IMR-90 (cell line): ENCODE measurements at regions not wholly inside any gene's neighbourhood (a gene's known extent, or its start where the extent isn't known, plus 50 kb on each side); places are given as distances from the start of the nearest gene placed in this dataset.

Experiments
- ATAC-seq: fragments of 200-7000 bp; cut with Tn5 transposase; 2 replicates; pipeline ENCODE4 v1.9.1; 2020; ENCODE audit warnings: low read depth, mild to moderate bottlenecking, moderate library complexity
- BruUV-seq: library from RNA; stranded (reverse); fragments of 400-500 nt; replicated peaks from 2 replicates; lab custom pipeline; 2021; lab: Mats Ljungman, UMichigan
- CTCF ChIA-PET: fragments of 300-600 bp; formaldehyde crosslinking; extraction: SDS; loops from one replicate; lab custom pipeline; 2021; ENCODE audit warnings: antibody characterized with exemption; lab: Yijun Ruan, JAX
- POLR2A ChIA-PET: fragments of 300-600 bp; sonication (Branson Sonifier 250); formaldehyde crosslinking; loops from one replicate; lab custom pipeline; 2022; ENCODE audit warnings: antibody characterized with exemption; ENCODE audit not compliant: unreplicated experiment; lab: Charles Lee
- DNase-seq: peaks from one replicate; pipeline ENCODE4 v3.0.0; 2013
- H2AFZ ChIP-seq: replicated peaks from 2 replicates; pipeline ENCODE3; 2013; ENCODE audit warnings: low read length, mild to moderate bottlenecking; ENCODE audit not compliant: poor library complexity
- H2AK5ac ChIP-seq: 2 replicates; pipeline ENCODE4 v1.6.1; 2013; ENCODE audit warnings: low read depth, low read length, inconsistent platforms
- H2AK9ac ChIP-seq: replicated peaks from 2 replicates; pipeline ENCODE3; 2013; ENCODE audit warnings: mild to moderate bottlenecking, low read depth, low read length, moderate library complexity; ENCODE audit not compliant: poor library complexity
- H2BK120ac ChIP-seq: 2 replicates; pipeline ENCODE4 v1.6.1; 2013; ENCODE audit warnings: low read depth, low read length, inconsistent platforms
- H2BK15ac ChIP-seq: 3 replicates; pipeline ENCODE4 v1.6.1; 2013; ENCODE audit warnings: low read depth, low read length, inconsistent platforms
- H2BK20ac ChIP-seq: 2 replicates; pipeline ENCODE4 v1.6.1; 2013; ENCODE audit warnings: low read depth, mild to moderate bottlenecking, inconsistent platforms, low read length, moderate library complexity
- H2BK5ac ChIP-seq: 2 replicates; pipeline ENCODE4 v1.6.1; 2013; ENCODE audit warnings: mild to moderate bottlenecking, low read depth, low read length, inconsistent platforms; ENCODE audit not compliant: poor library complexity, severe bottlenecking
- H3K14ac ChIP-seq: replicated peaks from 2 replicates; pipeline ENCODE4 v1.6.1; 2013; ENCODE audit warnings: low read depth, low read length, inconsistent platforms
- H3K18ac ChIP-seq: 2 replicates; pipeline ENCODE4 v1.6.1; 2013; ENCODE audit warnings: low read depth, low read length, control low read depth
- H3K23ac ChIP-seq: 2 replicates; pipeline ENCODE4 v1.6.1; 2013; ENCODE audit warnings: low read depth, low read length, inconsistent platforms
- H3K27ac ChIP-seq: 2 replicates; pipeline ENCODE4 v1.5.1; 2013; ENCODE audit warnings: mild to moderate bottlenecking, control low read depth, low read length; ENCODE audit not compliant: insufficient read depth
- H3K27me3 ChIP-seq: 2 replicates; pipeline ENCODE4 v1.6.1; 2013; ENCODE audit warnings: low read length; ENCODE audit not compliant: control insufficient read depth, insufficient read depth
- H3K36me3 ChIP-seq: 2 replicates; pipeline ENCODE4 v1.6.1; 2013; ENCODE audit warnings: low read length, mixed read lengths; ENCODE audit not compliant: control insufficient read depth, insufficient read depth
- H3K4ac ChIP-seq: 2 replicates; pipeline ENCODE4 v1.6.1; 2013; ENCODE audit warnings: low read depth, low read length, inconsistent platforms
- H3K4me1 ChIP-seq: 2 replicates; pipeline ENCODE4 v1.6.1; 2013; ENCODE audit warnings: low read length, mixed read lengths; ENCODE audit not compliant: control insufficient read depth, insufficient read depth
- H3K4me2 ChIP-seq: 2 replicates; pipeline ENCODE4 v1.6.1; 2013; ENCODE audit warnings: low read depth, mild to moderate bottlenecking, control low read depth, low read length, moderate library complexity
- H3K4me3 ChIP-seq: 2 replicates; pipeline ENCODE4 v1.5.1; 2013; ENCODE audit warnings: low read depth, mild to moderate bottlenecking, control low read depth, low read length, moderate library complexity; ENCODE audit not compliant: insufficient read depth
- H3K56ac ChIP-seq: 2 replicates; pipeline ENCODE4 v1.6.1; 2013; ENCODE audit warnings: low read length, inconsistent platforms; ENCODE audit not compliant: insufficient read depth; ENCODE audit errors: extremely low read depth
- H3K79me1 ChIP-seq, 2 experiments: 2 replicates each; pipeline ENCODE4 v1.6.1; 2013; ENCODE audit warnings: low read length in 2 of 2, inconsistent platforms in 1 of 2, low read depth in 1 of 2
- H3K9ac ChIP-seq: 2 replicates; pipeline ENCODE4 v1.6.1; 2013; ENCODE audit warnings: low read depth, low read length, control low read depth
- H3K9me1 ChIP-seq: 2 replicates; pipeline ENCODE4 v1.6.1; 2013; ENCODE audit warnings: low read length, inconsistent platforms; ENCODE audit not compliant: insufficient read depth
- H3K9me3 ChIP-seq: 2 replicates; pipeline ENCODE4 v1.6.1; 2013; ENCODE audit warnings: low read length; ENCODE audit not compliant: control insufficient read depth, insufficient read depth
- H4K20me1 ChIP-seq: 2 replicates; pipeline ENCODE4 v1.6.1; 2013; ENCODE audit warnings: low read length, inconsistent platforms; ENCODE audit not compliant: insufficient read depth
- H4K5ac ChIP-seq: 2 replicates; pipeline ENCODE4 v1.6.1; 2013; ENCODE audit warnings: mild to moderate bottlenecking, low read depth, low read length, control low read depth
- H4K8ac ChIP-seq, 2 experiments: 2 replicates each; pipeline ENCODE4 v1.6.1; 2013; ENCODE audit warnings: low read depth in 2 of 2, low read length in 2 of 2, control low read depth in 1 of 2, inconsistent platforms in 1 of 2
- H4K91ac ChIP-seq: 2 replicates; pipeline ENCODE4 v1.6.1; 2013; ENCODE audit warnings: low read depth, low read length, inconsistent platforms; ENCODE audit not compliant: insufficient read depth
- BHLHE40 ChIP-seq: fragments of 150-350 bp; IDR thresholded peaks from 2 replicates; pipeline ENCODE4 v1.6.1; 2016; ENCODE audit warnings: mild to moderate bottlenecking, low read depth, low read length
- CEBPB ChIP-seq: IDR thresholded peaks from 2 replicates; pipeline ENCODE4 v1.6.1; 2012; ENCODE audit warnings: low read depth, low read length, improper control_type of control experiment
- CHD1 ChIP-seq: IDR thresholded peaks from 2 replicates; pipeline ENCODE4 v1.6.1; 2012; ENCODE audit warnings: low read depth, low read length, improper control_type of control experiment
- FOS ChIP-seq: fragments of 150-350 bp; IDR thresholded peaks from 2 replicates; pipeline ENCODE4 v1.6.1; 2016; ENCODE audit warnings: low read depth, low read length
- MAFK ChIP-seq: IDR thresholded peaks from 2 replicates; pipeline ENCODE4 v1.6.1; 2012; ENCODE audit warnings: low read depth, low read length, improper control_type of control experiment
- MAZ ChIP-seq: IDR thresholded peaks from 2 replicates; pipeline ENCODE4 v1.6.1; 2012; ENCODE audit warnings: low read depth, mild to moderate bottlenecking, low read length, improper control_type of control experiment, moderate library complexity, borderline replicate concordance
- MXI1 ChIP-seq: IDR thresholded peaks from 2 replicates; pipeline ENCODE4 v1.6.1; 2012; ENCODE audit warnings: low read depth, mild to moderate bottlenecking, low read length, moderate library complexity, borderline replicate concordance
- NFE2L2 ChIP-seq: fragments of 150-350 bp; IDR thresholded peaks from 2 replicates; pipeline ENCODE4 v1.6.1; 2016; ENCODE audit warnings: low read depth, mild to moderate bottlenecking, low read length
- POLR2A ChIP-seq: IDR thresholded peaks from 2 replicates; pipeline ENCODE4 v1.6.1; 2012; ENCODE audit warnings: mild to moderate bottlenecking, low read depth, low read length
- RAD21 ChIP-seq: IDR thresholded peaks from 2 replicates; pipeline ENCODE4 v1.6.1; 2012; ENCODE audit warnings: low read length, improper control_type of control experiment
- RCOR1 ChIP-seq: IDR thresholded peaks from 2 replicates; pipeline ENCODE4 v1.6.1; 2012; ENCODE audit warnings: mild to moderate bottlenecking, low read length, improper control_type of control experiment; ENCODE audit not compliant: insufficient replicate concordance
- RFX5 ChIP-seq: IDR thresholded peaks from 2 replicates; pipeline ENCODE4 v1.8.0; 2012; ENCODE audit warnings: low read depth, mild to moderate bottlenecking, low read length, moderate library complexity
- SMC3 ChIP-seq: fragments of 150-350 bp; IDR thresholded peaks from 2 replicates; pipeline ENCODE4 v1.6.1; 2016; ENCODE audit warnings: low read depth, mild to moderate bottlenecking, antibody characterized with exemption, low read length, moderate library complexity
- WGBS, 2 experiments: methylation state at CpG; one replicate each; pipeline versions ENCODE4 v1.1.5 to v1.1.7; 2013; ENCODE audit warnings: missing lambda C conversion rate in 2 of 2; ENCODE audit not compliant: insufficient read length in 1 of 2; ENCODE audit errors: extremely low coverage in 2 of 2; 5-methylcytosine and 5-hydroxymethylcytosine counted together
- dilution Hi-C: fragments of 300-500 bp; cut with HindIII; formaldehyde crosslinking; loops from one replicate; pipeline ENCODE4 v1.14.3; 2018; ENCODE audit warnings: low sequenced_read_pairs; ENCODE audit not compliant: unreplicated experiment
- in situ Hi-C: fragments of 300-500 bp; cut with MboI; formaldehyde crosslinking; loops from 3 replicates; pipeline ENCODE4 v1.14.3; 2019; ENCODE audit warnings: low sequenced_read_pairs, inconsistent platforms, mixed read lengths
- intact Hi-C: fragments of 100-400 bp; cut with micrococcal nuclease; formaldehyde crosslinking; loops from 2 replicates; pipeline ENCODE4 v1.10.0; 2022
- TF ChIP-seq, protein P1 (sequence below): fragments of 150-350 bp; IDR thresholded peaks from 2 replicates; pipeline ENCODE4 v1.6.1; 2016; ENCODE audit warnings: low read depth, mild to moderate bottlenecking, low read length, moderate library complexity, borderline replicate concordance
- TF ChIP-seq, protein P2 (sequence below): fragments of 150-350 bp; IDR thresholded peaks from 2 replicates; pipeline ENCODE4 v1.6.1; 2017; ENCODE audit warnings: mild to moderate bottlenecking, antibody characterized with exemption, low read length, low read depth
- TF ChIP-seq, protein P3 (sequence below): conservative IDR thresholded peaks from 2 replicates; pipeline ENCODE4 v1.5.1; 2012; ENCODE audit warnings: mild to moderate bottlenecking, low read depth, low read length, improper control_type of control experiment

DNA sequence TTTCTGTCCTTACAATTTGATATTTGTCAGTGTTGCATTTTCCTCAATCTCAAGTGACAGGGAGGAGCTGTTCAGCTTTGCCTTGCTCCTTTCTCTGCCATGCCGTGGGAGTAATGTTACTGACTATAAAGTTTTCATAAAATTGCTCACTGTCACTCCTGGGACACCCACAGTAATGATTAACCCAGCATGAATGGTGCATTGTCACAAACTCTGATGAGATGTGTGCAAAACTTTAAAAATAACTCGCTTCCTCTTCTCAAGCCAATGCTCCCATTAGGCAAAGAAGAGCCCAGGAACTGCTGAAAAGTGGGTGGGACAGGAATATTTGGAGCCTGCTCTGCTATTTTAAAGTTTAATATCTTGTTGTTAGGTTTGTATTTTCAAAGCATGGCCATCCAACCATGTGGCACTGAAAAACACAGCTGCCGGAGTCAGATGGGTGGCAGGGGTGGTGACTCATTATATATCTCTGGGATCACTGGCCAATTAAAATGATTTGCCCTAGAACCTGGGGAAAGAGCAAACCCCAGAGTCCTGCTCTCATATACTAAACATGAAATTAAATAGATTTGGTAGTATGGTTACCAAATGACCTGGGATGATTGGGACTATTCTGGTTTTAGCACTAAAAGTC lies 260.1 kb downstream of the BTBD3 start:
- Histone ChIP-seq H2BK20ac (no peak overlapping the region), H3K27me3 (no peaks in the 10 kb centered on the region), H4K5ac (no peak overlapping the region), H4K20me1 (no peaks in the 10 kb centered on the region), H3K9ac (no peak overlapping the region), H4K91ac (no peak overlapping the region), H2AK5ac (no peak overlapping the region), H3K14ac (no peak overlapping the region), H2AK9ac (no peak overlapping the region), H3K36me3 (no peaks in the 10 kb centered on the region), H2BK5ac (no peak overlapping the region), H3K56ac (no peak overlapping the region), H3K23ac (no peak overlapping the region), H3K27ac (no peak overlapping the region), H2BK15ac (no peak overlapping the region), H3K4ac (no peak overlapping the region), H3K79me1 (no peaks in the 10 kb centered on the region), H3K9me3 (no peaks in the 10 kb centered on the region), H3K18ac (no peak overlapping the region), H3K9me1 (no peaks in the 10 kb centered on the region), H2AFZ (no peak overlapping the region), H2BK120ac (no peak overlapping the region), H3K4me3 (no peak overlapping the region), H4K8ac (no peak overlapping the region), H3K4me1 (no peaks in the 10 kb centered on the region; the same call in 1 of the 2 replicates), H3K4me2 (no peak overlapping the region)
- DNase-seq: no peak
- POLR2A ChIA-PET: no interaction called here
- no peak for TF ChIP-seq NFE2L2
- TF ChIP-seq BHLHE40: no peak
- no peak for TF ChIP-seq POLR2A
- TF ChIP-seq, protein P1, sequence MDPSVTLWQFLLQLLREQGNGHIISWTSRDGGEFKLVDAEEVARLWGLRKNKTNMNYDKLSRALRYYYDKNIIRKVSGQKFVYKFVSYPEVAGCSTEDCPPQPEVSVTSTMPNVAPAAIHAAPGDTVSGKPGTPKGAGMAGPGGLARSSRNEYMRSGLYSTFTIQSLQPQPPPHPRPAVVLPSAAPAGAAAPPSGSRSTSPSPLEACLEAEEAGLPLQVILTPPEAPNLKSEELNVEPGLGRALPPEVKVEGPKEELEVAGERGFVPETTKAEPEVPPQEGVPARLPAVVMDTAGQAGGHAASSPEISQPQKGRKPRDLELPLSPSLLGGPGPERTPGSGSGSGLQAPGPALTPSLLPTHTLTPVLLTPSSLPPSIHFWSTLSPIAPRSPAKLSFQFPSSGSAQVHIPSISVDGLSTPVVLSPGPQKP: no peak
- TF ChIP-seq CEBPB: no peak
- TF ChIP-seq, protein P2, sequence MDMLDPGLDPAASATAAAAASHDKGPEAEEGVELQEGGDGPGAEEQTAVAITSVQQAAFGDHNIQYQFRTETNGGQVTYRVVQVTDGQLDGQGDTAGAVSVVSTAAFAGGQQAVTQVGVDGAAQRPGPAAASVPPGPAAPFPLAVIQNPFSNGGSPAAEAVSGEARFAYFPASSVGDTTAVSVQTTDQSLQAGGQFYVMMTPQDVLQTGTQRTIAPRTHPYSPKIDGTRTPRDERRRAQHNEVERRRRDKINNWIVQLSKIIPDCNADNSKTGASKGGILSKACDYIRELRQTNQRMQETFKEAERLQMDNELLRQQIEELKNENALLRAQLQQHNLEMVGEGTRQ: no peak
- no peak for TF ChIP-seq RFX5
- TF ChIP-seq MXI1: no peak
- no peak for TF ChIP-seq CHD1
- no peak for TF ChIP-seq RCOR1
- no peak for TF ChIP-seq MAFK
- no peak for TF ChIP-seq RAD21
- TF ChIP-seq, protein P3, sequence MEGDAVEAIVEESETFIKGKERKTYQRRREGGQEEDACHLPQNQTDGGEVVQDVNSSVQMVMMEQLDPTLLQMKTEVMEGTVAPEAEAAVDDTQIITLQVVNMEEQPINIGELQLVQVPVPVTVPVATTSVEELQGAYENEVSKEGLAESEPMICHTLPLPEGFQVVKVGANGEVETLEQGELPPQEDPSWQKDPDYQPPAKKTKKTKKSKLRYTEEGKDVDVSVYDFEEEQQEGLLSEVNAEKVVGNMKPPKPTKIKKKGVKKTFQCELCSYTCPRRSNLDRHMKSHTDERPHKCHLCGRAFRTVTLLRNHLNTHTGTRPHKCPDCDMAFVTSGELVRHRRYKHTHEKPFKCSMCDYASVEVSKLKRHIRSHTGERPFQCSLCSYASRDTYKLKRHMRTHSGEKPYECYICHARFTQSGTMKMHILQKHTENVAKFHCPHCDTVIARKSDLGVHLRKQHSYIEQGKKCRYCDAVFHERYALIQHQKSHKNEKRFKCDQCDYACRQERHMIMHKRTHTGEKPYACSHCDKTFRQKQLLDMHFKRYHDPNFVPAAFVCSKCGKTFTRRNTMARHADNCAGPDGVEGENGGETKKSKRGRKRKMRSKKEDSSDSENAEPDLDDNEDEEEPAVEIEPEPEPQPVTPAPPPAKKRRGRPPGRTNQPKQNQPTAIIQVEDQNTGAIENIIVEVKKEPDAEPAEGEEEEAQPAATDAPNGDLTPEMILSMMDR: no peak
- no peak for TF ChIP-seq MAZ
- no peak for TF ChIP-seq SMC3
- no peak for TF ChIP-seq FOS
- no TSS peak for BruUV-seq
- in situ Hi-C loops: no loop called here
- ATAC-seq: no peak
- intact Hi-C loops: no loop called here
- WGBS, 2 experiments: no CpG with 5 or more reads among the region's 3 CpGs
- dilution Hi-C loops: no loop called here
- CTCF ChIA-PET: interaction anchor here (1.7 kb wide), 1 partner anchor 12 kb away, joined by 6 read pairs; no protein-coding TSS in a partner anchor
